GM08714 (cell line): ENCODE measurements at regions not wholly inside any gene's neighbourhood (a gene's known extent, or its start where the extent isn't known, plus 50 kb on each side); places are given as distances from the start of the nearest gene placed in this dataset.

Source experiments
- H3K4me3 ChIP-seq: fragments of 200-500 bp; sonication (Bioruptor generic); 2 replicates; pipeline ENCODE4 v1.5.1; 2014; ENCODE audit warnings: mild to moderate bottlenecking, low read length, inconsistent platforms
- ZNF274 ChIP-seq: IDR thresholded peaks from 2 replicates; pipeline ENCODE4 v1.6.1; 2012; ENCODE audit warnings: mild to moderate bottlenecking, low read depth, low read length

- no peak overlapping the region for H3K4me3 ChIP-seq
- no peak for TF ChIP-seq ZNF274
Measured at GRCh38 chr17:69995476-69995875, 79.5 kb upstream of the KCNJ16 start.

DNA sequence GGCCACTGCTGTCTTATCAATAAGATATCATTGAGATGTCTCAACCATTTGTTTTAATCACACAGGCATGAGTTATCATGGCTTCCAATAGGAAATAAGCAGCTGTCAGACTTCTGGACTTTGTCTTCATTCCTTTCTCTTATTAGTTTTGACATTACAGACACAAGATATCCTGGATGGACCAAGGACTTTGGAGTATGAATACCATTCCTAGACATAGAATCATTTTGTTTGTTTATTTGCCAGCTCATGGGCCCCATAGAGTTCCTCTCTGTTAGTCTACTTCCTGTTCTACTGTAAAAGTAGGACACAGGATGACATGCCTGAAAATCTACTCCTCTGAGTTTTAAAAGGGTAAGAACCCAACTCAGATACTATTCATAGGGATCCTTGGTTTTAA is 77.7 kb upstream of the KCNJ16 start:
- H3K4me3 ChIP-seq = no peak overlapping the region
- no peak for TF ChIP-seq ZNF274

GRCh38 chr17:69999253-69999652 is 75.8 kb upstream of the KCNJ16 start:
- no peak for TF ChIP-seq ZNF274

DNA sequence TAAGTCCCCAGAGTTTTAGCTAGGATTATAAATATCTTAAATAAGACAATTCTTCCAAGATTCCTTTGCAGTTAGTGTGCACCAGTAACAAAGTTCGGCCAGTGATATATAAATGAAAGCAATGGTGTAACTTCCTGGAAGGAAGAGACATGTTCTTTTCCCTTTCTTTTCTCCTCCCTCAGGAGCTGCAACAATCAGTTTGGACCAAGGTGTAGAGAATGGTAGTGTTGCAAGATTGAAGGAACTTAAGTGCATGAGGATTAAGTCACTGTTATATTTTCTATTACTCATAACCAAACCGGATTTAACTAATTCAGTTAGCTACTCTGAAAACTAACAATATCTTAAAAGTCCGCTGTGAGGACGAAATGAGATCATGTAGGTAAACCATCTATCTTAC is 68.9 kb upstream of the KCNJ16 start:
- TF ChIP-seq ZNF274 = no peak
- H3K4me3 ChIP-seq = no peak overlapping the region

More at GRCh38 chr17:69999253-69999652, 75.8 kb upstream of the KCNJ16 start:
- H3K4me3 ChIP-seq = no peak overlapping the region

GRCh38 chr17:70011750-70012149 is 63.3 kb upstream of the KCNJ16 start:
- TF ChIP-seq ZNF274 = no peak

DNA sequence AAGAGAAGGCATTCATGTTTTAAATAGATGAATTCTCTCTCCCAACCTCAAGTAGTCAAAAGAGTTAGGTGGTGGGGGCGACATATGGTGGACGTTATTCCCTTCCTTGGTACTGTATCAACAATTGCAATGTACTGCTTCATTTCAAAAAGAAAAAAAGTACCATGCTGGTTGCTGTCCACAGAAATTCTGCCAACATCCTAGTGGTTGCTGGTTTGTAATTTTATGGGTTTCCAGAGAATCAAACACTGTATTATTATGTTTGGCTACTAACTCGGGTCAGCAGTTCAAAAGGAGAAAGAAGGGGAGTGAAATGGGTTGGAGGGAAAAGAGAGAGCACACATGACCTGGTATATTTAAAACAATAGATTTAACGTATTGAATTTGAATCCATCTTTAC is 61.1 kb upstream of the KCNJ16 start:
- no peak overlapping the region for H3K4me3 ChIP-seq
- no peak for TF ChIP-seq ZNF274

More at GRCh38 chr17:70011750-70012149, 63.3 kb upstream of the KCNJ16 start:
- H3K4me3 ChIP-seq = no peak overlapping the region

GRCh38 chr17:70017112-70017511 is 57.9 kb upstream of the KCNJ16 start:
- H3K4me3 ChIP-seq = no peak overlapping the region
- TF ChIP-seq ZNF274 = no peak

- H3K4me3 ChIP-seq = no peak overlapping the region
- TF ChIP-seq ZNF274 = no peak
Measured at GRCh38 chr17:70017941-70018340, 57.1 kb upstream of the KCNJ16 start.

DNA sequence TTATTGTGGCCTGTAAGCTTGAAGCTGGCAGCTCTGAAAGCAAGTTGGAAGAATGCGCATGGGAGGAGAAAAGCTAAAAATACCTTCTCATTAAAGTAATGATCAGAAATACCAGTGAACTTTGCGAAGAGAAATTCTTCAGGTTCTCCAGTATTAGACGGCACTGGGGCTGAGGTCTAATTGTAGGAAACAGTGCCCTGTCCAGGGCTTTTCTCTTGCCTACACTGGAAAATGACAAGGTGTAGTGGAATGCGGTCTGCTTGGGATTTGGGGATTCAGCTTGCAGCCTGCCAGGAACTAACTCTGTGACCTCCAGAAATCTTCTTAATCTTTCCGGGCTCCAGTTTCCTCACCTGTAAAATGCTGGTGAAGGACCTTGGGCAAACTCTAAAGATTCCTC is 53.3 kb upstream of the KCNJ16 start:
- TF ChIP-seq ZNF274 = no peak
- no peak overlapping the region for H3K4me3 ChIP-seq

- TF ChIP-seq ZNF274 = no peak
- H3K4me3 ChIP-seq = no peak overlapping the region
Measured at GRCh38 chr17:70022175-70022574, 52.9 kb upstream of the KCNJ16 start.

- no peak overlapping the region for H3K4me3 ChIP-seq
- no peak for TF ChIP-seq ZNF274
Measured at GRCh38 chr17:70024253-70024652, 50.8 kb upstream of the KCNJ16 start.
